ENCODE measurements at regions not wholly inside any gene's neighbourhood (a gene's known extent, or its start where the extent isn't known, plus 50 kb on each side); places are given as distances from the start of the nearest gene placed in this dataset.

DNA sequence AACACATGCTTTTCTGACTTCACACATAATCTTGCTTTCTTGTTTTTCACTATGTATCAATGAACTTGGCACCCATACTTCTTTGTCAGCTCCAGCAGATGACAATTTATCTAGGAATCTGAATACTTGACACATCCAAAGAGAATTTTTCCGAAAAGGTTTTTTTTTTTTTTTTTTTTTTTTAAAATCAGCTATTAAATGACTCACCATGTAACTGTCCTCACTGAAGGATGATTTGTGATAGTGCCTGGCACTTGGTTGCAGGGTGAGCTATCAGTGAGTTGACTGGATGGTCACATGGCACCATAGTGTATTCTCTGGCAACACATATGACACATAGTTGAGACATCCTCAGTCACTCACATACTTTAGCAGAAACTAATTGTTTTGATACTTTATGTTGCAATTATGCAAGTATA, 133.4 kb upstream of the E2F8 start:
- TF ChIP-seq CTCF (IDR thresholded peaks at IDR 0.05) (no peak), POLR2A (IDR thresholded peaks at IDR 0.05) (no peak)
